ENCODE measurements at regions not wholly inside any gene's neighbourhood (a gene's known extent, or its start where the extent isn't known, plus 50 kb on each side); places are given as distances from the start of the nearest gene placed in this dataset.
"Not testable (repeated sequence)": the region's sequence is repeated elsewhere in the genome, so short reads cannot be mapped to it uniquely, and the experiment has no call there.

GRCh38 chr1:120233661-120234018, 57.3 kb upstream of the SEC22B start:
- DNase-seq; H3K27me3 Mint-ChIP-seq; H3K36me3 Mint-ChIP-seq (ENCODE audit: low read depth); H3K9me3 Mint-ChIP-seq; H3K4me3 Mint-ChIP-seq; intact Hi-C loops (cut with micrococcal nuclease); H3K27ac Mint-ChIP-seq; H3K4me1 Mint-ChIP-seq: not testable (repeated sequence)

GRCh38 chr1:120232834-120233660, 56.7 kb upstream of the SEC22B start:
- H3K36me3 Mint-ChIP-seq (ENCODE audit: low read depth); H3K4me3 Mint-ChIP-seq; intact Hi-C loops (cut with micrococcal nuclease); H3K27me3 Mint-ChIP-seq; H3K9me3 Mint-ChIP-seq; H3K27ac Mint-ChIP-seq; H3K4me1 Mint-ChIP-seq: not testable (repeated sequence)
- peak; percentile 57 for DNase-seq

- H3K36me3 Mint-ChIP-seq (ENCODE audit: low read depth); H3K27ac Mint-ChIP-seq; DNase-seq; H3K4me1 Mint-ChIP-seq; H3K4me3 Mint-ChIP-seq; H3K9me3 Mint-ChIP-seq; H3K27me3 Mint-ChIP-seq; intact Hi-C loops (cut with micrococcal nuclease): not testable (repeated sequence)
Observed at GRCh38 chr1:120229835-120230234, 53.5 kb upstream of the SEC22B start.
